Neuron (in vitro differentiated cells): ENCODE measurements at regions not wholly inside any gene's neighbourhood (a gene's known extent, or its start where the extent isn't known, plus 50 kb on each side); places are given as distances from the start of the nearest gene placed in this dataset.
"Not testable (repeated sequence)": the region's sequence is repeated elsewhere in the genome, so short reads cannot be mapped to it uniquely, and the experiment has no call there.

Source experiments
- H2AFZ ChIP-seq: one replicate; pipeline ENCODE4 v1.6.1; 2013; ENCODE audit warnings: low read depth, mild to moderate bottlenecking, inconsistent platforms, low read length, moderate library complexity
- H3K27me3 ChIP-seq: one replicate; pipeline ENCODE4 v1.6.1; 2013; ENCODE audit warnings: low read length; ENCODE audit not compliant: insufficient read depth
- H3K36me3 ChIP-seq: one replicate; pipeline ENCODE4 v1.6.1; 2013; ENCODE audit warnings: low read length; ENCODE audit not compliant: insufficient read depth
- H3K4me1 ChIP-seq: one replicate; pipeline ENCODE4 v1.6.1; 2013; ENCODE audit warnings: low read length; ENCODE audit not compliant: insufficient read depth
- H3K4me3 ChIP-seq: 2 replicates; pipeline ENCODE4 v1.5.1; 2013; ENCODE audit warnings: mild to moderate bottlenecking, low read length, moderate library complexity
- H3K9me3 ChIP-seq: one replicate; pipeline ENCODE4 v1.6.1; 2013; ENCODE audit warnings: low read length

DNA sequence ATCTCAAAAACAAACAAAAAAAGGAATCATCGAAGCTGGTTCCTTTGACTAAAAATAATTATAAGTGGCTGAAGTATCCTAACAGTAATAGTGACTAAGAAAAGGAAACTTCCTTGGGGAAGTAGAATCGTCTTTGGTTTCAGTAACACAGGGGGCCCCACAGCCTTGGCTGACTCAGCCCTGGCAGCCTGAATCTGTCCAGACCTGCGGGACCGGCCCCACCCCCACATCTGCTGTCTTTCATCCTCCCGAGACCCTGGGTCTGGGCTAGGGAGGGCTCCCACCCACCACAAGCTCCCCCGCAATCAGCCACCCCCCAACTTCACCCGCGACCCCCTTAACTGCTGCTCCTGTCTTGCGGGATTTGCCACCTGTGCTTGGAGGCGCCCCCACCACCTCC is 1452.6 kb upstream of the ACVR2A start:
- Histone ChIP-seq H3K36me3 (no peaks in the 10 kb centered on the region), H3K4me1 (peaks cover 5% of the 10 kb centered on the region), H2AFZ (no peak overlapping the region), H3K4me3 (no peak overlapping the region), H3K27me3 (no peaks in the 10 kb centered on the region), H3K9me3 (no peaks in the 10 kb centered on the region)

DNA sequence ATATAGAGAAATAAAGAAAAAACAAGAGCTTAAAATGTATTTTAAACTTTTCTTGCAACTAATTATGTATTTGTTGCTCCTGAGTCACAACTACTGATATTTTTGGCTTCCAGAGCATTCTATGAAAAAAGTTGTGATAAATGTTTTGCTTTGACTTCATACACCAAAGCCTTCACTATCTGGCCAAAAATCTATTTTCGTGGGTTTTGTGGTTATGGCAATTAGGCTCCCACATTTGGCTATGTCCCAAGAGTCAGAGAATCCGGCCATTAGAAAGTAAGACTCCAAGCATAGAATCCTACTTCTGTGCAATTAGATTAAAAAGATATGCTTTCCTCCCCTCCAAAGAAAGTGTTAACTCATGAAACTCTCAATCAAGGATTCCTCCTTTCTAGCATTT is 1456.1 kb upstream of the ACVR2A start:
- Histone ChIP-seq H2AFZ (no peak overlapping the region), H3K4me3 (no peak overlapping the region), H3K27me3 (no peaks in the 10 kb centered on the region), H3K36me3 (no peaks in the 10 kb centered on the region), H3K9me3 (no peaks in the 10 kb centered on the region), H3K4me1 (no peaks in the 10 kb centered on the region)

DNA sequence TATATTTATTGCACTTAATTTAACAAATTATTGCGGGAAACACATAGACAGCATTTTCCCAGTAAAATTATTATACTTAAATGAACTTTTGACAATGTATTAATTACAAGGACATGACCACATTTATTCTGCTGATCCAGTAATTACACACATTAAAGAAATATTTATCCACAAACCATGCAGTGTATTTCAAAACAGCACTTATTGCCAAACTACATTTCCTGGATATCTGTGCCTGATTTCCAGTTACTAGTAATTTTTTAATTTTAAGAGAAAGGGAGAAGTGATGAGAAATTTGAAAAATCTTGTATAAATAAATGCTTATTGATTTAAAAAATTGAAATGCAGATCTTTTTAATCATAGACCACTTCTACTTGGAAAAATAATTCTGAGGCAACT is 1458.7 kb upstream of the ACVR2A start:
- no peak overlapping the region for H3K4me3 ChIP-seq
- no peaks in the 10 kb centered on the region for H3K4me1 ChIP-seq
- no peaks in the 10 kb centered on the region for H3K36me3 ChIP-seq
- H3K27me3 ChIP-seq, result no peaks in the 10 kb centered on the region
- no peak overlapping the region for H2AFZ ChIP-seq
- no peaks in the 10 kb centered on the region for H3K9me3 ChIP-seq

DNA sequence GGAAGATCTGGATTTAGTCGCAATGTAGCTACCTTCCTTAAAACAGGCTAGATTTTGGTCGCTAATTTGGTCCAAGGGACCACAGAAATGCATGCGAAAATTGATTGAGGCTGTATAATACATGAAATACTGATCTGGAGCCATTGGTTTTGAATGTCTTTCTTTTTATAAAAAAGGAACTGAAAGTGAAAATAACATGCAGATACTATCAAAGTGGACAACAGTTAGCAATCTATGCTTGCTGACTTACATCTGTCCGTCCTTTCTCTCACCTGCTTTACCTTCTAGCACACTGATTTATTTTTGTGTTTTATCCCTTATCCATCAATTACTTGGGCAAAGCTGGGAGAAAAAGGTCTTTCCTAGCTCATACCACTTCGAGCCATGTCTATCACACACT is 1459.8 kb upstream of the ACVR2A start:
- no peaks in the 10 kb centered on the region for H3K27me3 ChIP-seq
- no peak overlapping the region for H2AFZ ChIP-seq
- H3K36me3 ChIP-seq, result no peaks in the 10 kb centered on the region
- no peaks in the 10 kb centered on the region for H3K4me1 ChIP-seq
- H3K4me3 ChIP-seq, result no peak overlapping the region
- H3K9me3 ChIP-seq, result no peaks in the 10 kb centered on the region

DNA sequence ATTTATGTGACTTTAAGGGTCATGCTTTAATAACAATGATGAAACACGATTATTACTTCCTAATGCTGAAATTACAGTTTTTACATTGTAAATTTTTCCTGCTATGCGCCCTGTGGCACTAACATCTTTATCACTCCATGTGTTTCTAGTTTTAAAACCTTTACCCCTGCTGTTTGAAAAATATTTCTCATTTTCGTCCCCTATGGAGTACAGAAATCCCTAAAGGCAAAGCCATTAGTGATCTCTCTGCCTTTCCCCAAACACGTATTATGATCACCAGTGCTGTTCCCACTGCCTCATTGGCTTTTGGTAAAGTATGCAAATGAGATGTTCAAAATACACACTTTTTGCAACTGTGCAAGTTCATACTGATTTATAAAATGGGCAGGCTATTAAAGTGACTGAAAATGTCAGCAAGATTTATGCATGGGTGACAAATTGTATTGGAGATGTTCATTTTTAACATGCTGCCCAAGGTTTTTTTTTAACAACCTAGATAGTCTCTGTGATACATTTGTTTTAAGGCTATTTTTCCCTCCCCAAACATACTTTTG is 1468.2 kb upstream of the ACVR2A start:
- no peaks in the 10 kb centered on the region for H3K4me1 ChIP-seq
- no peaks in the 10 kb centered on the region for H3K9me3 ChIP-seq
- no peak overlapping the region for H3K4me3 ChIP-seq
- H3K27me3 ChIP-seq, result no peaks in the 10 kb centered on the region
- H3K36me3 ChIP-seq, result no peaks in the 10 kb centered on the region
- no peak overlapping the region for H2AFZ ChIP-seq

DNA sequence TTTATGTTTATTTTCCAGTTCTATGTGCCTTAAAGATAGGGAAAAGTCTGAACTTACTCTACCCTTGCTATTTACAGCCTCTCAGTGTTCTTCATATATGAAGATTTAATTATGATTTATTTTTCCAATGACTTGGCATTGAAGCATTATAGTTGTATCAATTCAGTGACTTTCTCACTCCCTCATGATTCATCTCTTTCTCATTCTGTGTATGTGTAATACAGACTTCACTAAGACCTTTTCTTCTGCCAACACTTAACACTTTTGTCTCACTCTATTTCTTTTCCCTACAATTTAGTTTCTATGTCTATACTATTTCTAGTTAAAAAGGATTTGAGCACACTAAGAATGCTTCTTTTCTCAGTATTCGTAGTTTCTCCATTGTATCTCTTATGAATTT is 1470.3 kb upstream of the ACVR2A start:
- no peaks in the 10 kb centered on the region for H3K27me3 ChIP-seq
- H3K9me3 ChIP-seq, result no peaks in the 10 kb centered on the region
- H3K4me3 ChIP-seq, result no peak overlapping the region
- no peaks in the 10 kb centered on the region for H3K4me1 ChIP-seq
- H2AFZ ChIP-seq, result no peak overlapping the region
- H3K36me3 ChIP-seq, result no peaks in the 10 kb centered on the region

DNA sequence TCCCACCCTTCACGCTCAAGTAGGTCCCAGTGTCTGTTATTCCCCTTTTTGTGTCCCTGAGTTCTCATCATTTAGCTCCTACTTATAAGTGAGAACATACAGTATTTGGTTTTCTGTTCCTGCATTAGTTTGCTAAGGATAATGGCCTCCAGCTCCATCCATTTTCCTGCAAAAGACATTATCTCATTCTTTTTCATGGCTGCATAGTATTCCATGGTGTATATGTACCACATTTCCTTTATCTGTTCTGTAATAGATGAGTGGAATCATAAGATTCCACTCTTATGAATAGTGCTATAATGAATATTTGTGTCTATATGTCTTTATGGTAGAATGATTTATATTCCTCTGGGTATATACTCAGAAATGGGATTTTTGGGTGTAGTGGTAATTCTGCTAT is 1473.5 kb upstream of the ACVR2A start:
- not testable (repeated sequence) for H3K9me3 ChIP-seq

DNA sequence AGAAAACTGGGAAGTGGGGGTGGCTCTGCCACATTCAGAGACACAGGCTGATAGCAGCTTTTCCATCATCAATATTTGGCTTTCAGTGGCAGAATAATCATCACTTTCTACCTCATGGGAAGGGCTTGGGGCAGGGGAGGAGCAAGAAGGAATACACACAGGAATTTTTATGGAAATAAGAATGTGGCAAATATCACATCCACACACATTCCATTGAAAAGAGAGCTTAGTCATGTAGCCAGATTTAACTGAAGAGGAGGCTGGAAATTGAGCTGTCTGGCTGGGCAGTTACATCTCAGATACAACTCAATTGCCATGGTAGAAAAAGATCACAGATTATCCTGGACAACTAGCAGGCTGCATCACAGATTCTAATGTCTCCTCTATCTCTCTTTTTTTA is 1474.0 kb upstream of the ACVR2A start:
- Histone ChIP-seq H3K4me3 (no peak overlapping the region), H3K36me3 (no peaks in the 10 kb centered on the region), H3K9me3 (no peaks in the 10 kb centered on the region), H3K4me1 (no peaks in the 10 kb centered on the region), H3K27me3 (no peaks in the 10 kb centered on the region), H2AFZ (no peak overlapping the region)

More for the DNA sequence above, 1473.5 kb upstream of the ACVR2A start:
- not testable (repeated sequence) for H3K4me1 ChIP-seq, H3K4me3 ChIP-seq, H2AFZ ChIP-seq, H3K36me3 ChIP-seq, H3K27me3 ChIP-seq

DNA sequence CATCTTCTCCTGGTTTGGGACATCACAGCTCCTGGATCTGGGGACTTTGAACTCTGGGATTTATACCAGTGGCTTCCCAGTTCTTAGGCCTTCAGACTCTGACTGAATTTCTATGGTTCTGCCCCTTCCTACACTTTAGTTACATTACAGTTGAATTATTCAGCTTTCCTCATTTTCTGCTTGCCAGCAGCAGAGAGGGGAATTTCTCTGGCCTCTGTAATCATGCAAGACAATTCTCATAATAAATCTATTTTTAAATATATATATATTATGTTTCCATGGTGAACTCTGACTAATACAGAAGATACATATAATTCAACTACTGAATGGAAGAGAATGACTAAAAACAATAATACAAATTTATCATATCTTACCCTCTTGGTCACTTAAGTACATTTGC is 1478.6 kb upstream of the ACVR2A start:
- H3K36me3 ChIP-seq, result no peaks in the 10 kb centered on the region
- no peaks in the 10 kb centered on the region for H3K27me3 ChIP-seq
- H3K9me3 ChIP-seq, result no peaks in the 10 kb centered on the region
- H2AFZ ChIP-seq, result no peak overlapping the region
- H3K4me1 ChIP-seq, result peaks cover 3% of the 10 kb centered on the region
- H3K4me3 ChIP-seq, result no peak overlapping the region

DNA sequence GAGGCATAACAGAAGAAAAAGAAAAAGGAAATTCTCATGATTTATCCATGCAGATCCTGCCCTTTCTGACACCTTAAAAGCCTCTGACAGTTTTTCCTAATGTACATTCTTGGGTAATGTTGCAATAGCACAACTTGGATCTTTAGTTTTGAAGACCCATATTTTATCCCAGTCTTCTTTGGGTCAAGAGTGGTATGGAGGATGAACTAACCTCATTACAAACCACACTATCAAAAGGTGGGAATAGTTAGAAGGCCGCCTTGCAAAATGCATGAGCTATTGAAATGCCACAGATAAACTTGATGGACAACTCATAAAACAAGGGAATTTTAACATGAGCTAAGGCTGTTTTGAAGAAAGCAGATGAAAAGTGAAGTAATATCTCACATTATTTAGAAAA is 1479.8 kb upstream of the ACVR2A start:
- no peaks in the 10 kb centered on the region for H3K36me3 ChIP-seq
- H3K27me3 ChIP-seq, result no peaks in the 10 kb centered on the region
- peaks cover 3% of the 10 kb centered on the region for H3K4me1 ChIP-seq
- no peak overlapping the region for H2AFZ ChIP-seq
- H3K9me3 ChIP-seq, result no peaks in the 10 kb centered on the region
- H3K4me3 ChIP-seq, result no peak overlapping the region

DNA sequence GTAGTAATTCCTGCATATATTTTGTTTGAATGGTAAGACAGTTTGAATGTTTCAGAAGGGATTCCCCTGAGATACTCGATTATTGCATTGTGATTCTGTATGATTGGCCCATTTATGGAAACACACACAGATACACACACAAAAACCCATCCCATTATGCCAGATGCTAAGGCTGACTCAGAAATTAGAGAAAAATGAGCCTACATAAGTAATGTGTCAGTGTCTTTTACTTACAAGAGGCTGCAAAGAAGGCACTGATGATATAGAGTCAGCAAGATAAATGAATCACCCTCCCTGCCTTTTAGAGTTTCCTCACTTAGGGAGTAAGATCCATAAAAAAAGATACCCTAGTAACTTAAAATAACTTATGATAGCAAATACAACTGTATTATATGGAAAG is 1481.1 kb upstream of the ACVR2A start:
- Histone ChIP-seq H3K27me3 (no peaks in the 10 kb centered on the region), H3K4me1 (peaks cover 3% of the 10 kb centered on the region), H3K4me3 (no peak overlapping the region), H3K9me3 (no peaks in the 10 kb centered on the region), H3K36me3 (no peaks in the 10 kb centered on the region), H2AFZ (no peak overlapping the region)

DNA sequence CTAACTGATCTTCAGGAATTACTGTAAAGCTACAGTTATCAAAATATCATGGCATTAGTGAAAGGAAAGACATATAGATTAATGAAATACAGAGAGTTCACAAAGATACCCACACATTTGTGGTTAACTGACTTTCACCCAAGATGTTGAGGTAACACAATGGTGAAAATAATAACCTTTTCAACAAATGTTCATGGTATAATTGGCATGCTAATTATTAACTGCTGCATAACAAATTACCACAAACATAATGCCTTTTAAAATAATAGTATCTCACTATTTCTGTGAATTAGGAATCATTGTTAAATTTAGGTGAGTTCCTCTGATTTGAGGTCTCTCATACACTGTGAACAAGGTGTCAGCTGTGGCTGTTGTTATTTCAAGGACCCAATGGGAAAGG is 1493.1 kb upstream of the ACVR2A start:
- Histone ChIP-seq H3K27me3 (no peaks in the 10 kb centered on the region), H3K4me1 (no peaks in the 10 kb centered on the region), H3K4me3 (no peak overlapping the region), H2AFZ (no peak overlapping the region), H3K36me3 (no peaks in the 10 kb centered on the region), H3K9me3 (no peaks in the 10 kb centered on the region)

DNA sequence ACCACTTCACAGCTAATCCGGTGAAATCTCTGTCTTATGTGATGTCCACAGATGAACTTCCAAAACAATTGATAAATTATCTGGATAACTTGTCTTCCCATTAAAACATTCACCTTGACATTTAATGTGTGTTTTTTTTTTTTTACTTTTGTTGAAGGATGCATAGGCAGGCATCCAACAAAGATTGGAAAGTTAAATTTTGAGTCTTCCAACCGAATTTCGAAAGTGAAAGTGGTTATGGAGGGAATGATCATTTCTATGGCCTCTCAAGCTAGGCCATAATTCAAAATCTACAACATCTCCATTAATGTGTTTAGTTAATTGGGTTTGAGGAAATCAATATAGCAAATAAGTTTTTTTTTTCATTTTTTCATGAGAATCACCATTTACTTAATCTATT is 1495.5 kb upstream of the ACVR2A start:
- H3K36me3 ChIP-seq, result no peaks in the 10 kb centered on the region
- no peak overlapping the region for H3K4me3 ChIP-seq
- H3K9me3 ChIP-seq, result no peaks in the 10 kb centered on the region
- no peaks in the 10 kb centered on the region for H3K4me1 ChIP-seq
- H3K27me3 ChIP-seq, result no peaks in the 10 kb centered on the region
- no peak overlapping the region for H2AFZ ChIP-seq

DNA sequence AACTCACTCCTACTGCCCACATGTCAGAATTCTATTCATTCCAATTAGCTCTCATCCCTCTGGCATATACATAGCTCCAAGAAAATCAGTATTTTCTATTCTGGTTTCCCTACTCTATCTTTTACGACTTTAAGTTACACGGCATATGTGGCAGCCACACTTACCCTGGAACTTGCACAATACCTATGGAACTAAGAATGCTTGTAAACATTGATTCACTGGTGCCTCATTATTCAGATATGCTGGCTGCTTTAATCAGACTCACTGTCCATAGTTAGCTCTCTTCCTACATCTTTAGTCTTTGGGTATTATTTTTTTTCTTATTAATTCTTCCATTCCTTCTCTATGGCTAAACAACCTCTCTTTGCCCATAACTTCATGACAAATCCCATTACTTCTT is 1519.9 kb upstream of the ACVR2A start:
- Histone ChIP-seq H3K9me3 (no peaks in the 10 kb centered on the region), H2AFZ (no peak overlapping the region), H3K4me3 (no peak overlapping the region), H3K36me3 (no peaks in the 10 kb centered on the region), H3K27me3 (no peaks in the 10 kb centered on the region), H3K4me1 (peaks cover 16% of the 10 kb centered on the region)
